Small intestine (tissue), 7 donors: ENCODE measurements at regions not wholly inside any gene's neighbourhood (a gene's known extent, or its start where the extent isn't known, plus 50 kb on each side); places are given as distances from the start of the nearest gene placed in this dataset.

Experiments
- DNase-seq, 2 donors: peaks; one replicate each; pipeline versions ENCODE4 v3.0.0 to v3.0.0-alpha.2; 2013
- FAIRE-seq: peaks from 2 replicates; lab custom pipeline; 2012; peaks lifted over from hg19 to GRCh38; lab: Jason Lieb, UNC
- H3K27ac ChIP-seq, 3 donors: one replicate each; pipeline ENCODE4 v1.5.1; 2013; ENCODE audit warnings: low read length in 2 of 3, mild to moderate bottlenecking in 2 of 3, control low read depth in 1 of 3, inconsistent platforms in 1 of 3, low read depth in 1 of 3, moderate library complexity in 1 of 3
- H3K27me3 ChIP-seq, 3 donors: one replicate each; pipeline ENCODE4 v1.6.1; 2013; ENCODE audit warnings: low read length in 3 of 3, inconsistent platforms in 1 of 3; ENCODE audit not compliant: control insufficient read depth in 3 of 3, insufficient read depth in 3 of 3
- H3K36me3 ChIP-seq, 3 donors: one replicate each; pipeline ENCODE4 v1.6.1; 2013; ENCODE audit warnings: low read length in 3 of 3, inconsistent platforms in 1 of 3, low read depth in 1 of 3, mild to moderate bottlenecking in 1 of 3, moderate library complexity in 1 of 3; ENCODE audit not compliant: control insufficient read depth in 3 of 3, insufficient read depth in 2 of 3
- H3K4me1 ChIP-seq, 3 donors: one replicate each; pipeline ENCODE4 v1.6.1; 2013; ENCODE audit warnings: low read length in 2 of 3, inconsistent platforms in 1 of 3, low read depth in 1 of 3, mild to moderate bottlenecking in 1 of 3, moderate library complexity in 1 of 3; ENCODE audit not compliant: control insufficient read depth in 3 of 3, insufficient read depth in 2 of 3
- H3K4me3 ChIP-seq, 3 donors: one replicate each; pipeline ENCODE4 v1.5.1; 2013; ENCODE audit warnings: low read length in 3 of 3, control low read depth in 1 of 3, inconsistent platforms in 1 of 3, low read depth in 1 of 3, mild to moderate bottlenecking in 1 of 3, moderate library complexity in 1 of 3
- H3K9me3 ChIP-seq, 2 donors: one replicate each; pipeline ENCODE4 v1.6.1; 2013; ENCODE audit warnings: low read depth in 1 of 2, low read length in 1 of 2; ENCODE audit not compliant: control insufficient read depth in 2 of 2, insufficient read depth in 1 of 2
- WGBS, 3 donors: extraction: QIAGEN DNeasy Blood & Tissue Kit; methylation state at CpG; one replicate each; pipeline ENCODE4 v1.1.7; 2013; 5-methylcytosine and 5-hydroxymethylcytosine counted together
- donor health status: healthy with polysubstance abuse.
- donor health status: control.
- donor health status: control.
- donor health status: Bipolar disorder and iron deficiency.
- donor health status: healthy.

DNA sequence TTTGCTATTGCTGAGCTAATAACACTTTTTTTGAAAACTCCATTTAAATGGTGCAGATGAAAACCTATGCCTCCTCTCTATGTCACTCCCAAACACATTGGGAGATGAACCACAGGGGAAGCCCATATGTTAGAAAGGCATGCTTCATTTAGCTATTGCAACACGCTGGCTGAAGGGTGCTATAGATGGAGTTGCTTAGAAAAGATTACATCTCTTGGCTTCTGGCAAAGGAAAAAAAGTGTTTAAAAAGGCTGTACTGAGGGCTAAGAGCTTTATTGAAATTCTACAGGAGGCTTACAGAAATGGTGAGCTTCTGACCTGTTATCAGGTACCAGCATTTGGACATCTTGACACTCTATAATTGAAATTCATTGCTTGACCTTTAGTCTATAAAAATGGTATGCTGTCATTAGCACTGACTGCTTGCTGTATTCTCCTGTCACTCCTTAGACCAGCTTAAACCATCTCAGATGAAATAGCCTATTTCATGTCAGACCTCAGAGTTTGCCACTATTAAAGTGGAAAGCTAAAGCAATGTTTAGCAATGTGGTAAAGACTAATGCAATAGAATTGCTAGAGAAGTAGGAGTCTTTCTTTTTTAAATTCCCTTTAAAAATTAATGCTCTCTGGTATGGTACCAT lies 503.9 kb downstream of the CDH11 start:
- DNase-seq = no peak
- no peaks in the 10 kb centered on the region for H3K27me3 ChIP-seq
- 74 to 86% (median 85%) methylated on average over 1 of the region's 1 CpG for WGBS, 3 donors
- no peaks in the 10 kb centered on the region for H3K4me1 ChIP-seq
- no peaks in the 10 kb centered on the region for H3K9me3 ChIP-seq
- no peak overlapping the region for H3K4me3 ChIP-seq
- FAIRE-seq = no peak
- no peaks in the 10 kb centered on the region for H3K36me3 ChIP-seq
- no peak overlapping the region for H3K27ac ChIP-seq

DNA sequence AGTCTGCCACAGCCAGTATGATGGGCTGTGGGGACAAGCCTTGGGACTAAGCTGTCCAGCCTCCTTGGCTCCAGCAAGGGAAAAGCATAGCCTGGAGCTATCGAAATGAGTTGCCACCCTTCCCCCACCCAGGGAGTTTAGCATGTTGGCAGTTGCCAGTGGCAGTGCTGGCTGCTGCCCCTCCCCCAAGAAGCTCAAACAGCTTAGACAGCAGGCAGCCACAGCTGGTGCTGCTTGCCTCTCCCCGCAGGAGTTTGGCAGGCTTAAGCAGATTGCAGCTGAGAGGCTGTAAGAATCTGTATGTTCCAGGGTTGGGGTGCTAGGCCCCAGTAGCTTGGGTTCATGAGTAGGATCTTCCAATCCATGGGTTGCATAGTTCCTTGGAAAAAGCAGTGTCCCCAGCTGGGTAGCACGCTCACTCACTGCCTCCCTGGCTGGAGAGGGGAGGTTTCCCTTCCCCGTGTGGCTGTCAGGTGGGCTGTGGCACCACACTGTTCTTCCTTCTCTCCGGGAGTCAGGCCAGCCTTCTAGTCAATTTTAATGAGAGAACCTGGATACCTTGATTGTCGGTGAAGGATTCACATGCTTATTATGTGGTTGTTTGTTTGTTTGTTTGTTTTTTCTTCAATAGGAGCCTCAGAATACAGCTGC lies 506.1 kb downstream of the CDH11 start:
- no peaks in the 10 kb centered on the region for H3K27me3 ChIP-seq
- no peak overlapping the region for H3K27ac ChIP-seq
- FAIRE-seq (no peak), DNase-seq (peak in 1 of 2 donors; percentile 3)
- H3K36me3 ChIP-seq = no peaks in the 10 kb centered on the region
- H3K4me1 ChIP-seq = no peaks in the 10 kb centered on the region
- no peaks in the 10 kb centered on the region for H3K9me3 ChIP-seq
- 41 to 49% (median 47%) methylated on average over 6 of the region's 6 CpGs for WGBS, 3 donors
- no peak overlapping the region for H3K4me3 ChIP-seq

DNA sequence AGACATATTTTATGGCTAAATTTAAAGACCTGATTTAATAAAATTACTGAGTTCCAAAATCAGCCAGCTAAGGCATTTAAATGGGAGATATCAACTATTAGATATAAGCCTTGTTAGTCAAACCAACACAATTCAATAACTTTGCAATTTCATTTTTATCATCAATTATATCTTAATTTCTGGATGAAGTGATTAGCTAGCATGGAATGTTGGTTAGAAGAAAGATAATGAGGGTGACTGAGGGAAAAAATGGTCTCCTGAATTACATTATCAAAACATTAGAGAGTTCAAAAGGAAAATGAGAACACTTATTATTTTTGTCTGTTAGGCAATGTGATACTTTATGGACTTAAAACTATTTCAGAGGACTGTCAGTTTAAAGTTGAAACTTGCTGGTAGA lies 525.7 kb downstream of the CDH11 start:
- DNase-seq (no peak), FAIRE-seq (no peak)
- no peaks in the 10 kb centered on the region for H3K4me1 ChIP-seq
- H3K4me3 ChIP-seq = no peak overlapping the region
- no peaks in the 10 kb centered on the region for H3K9me3 ChIP-seq
- no peak overlapping the region for H3K27ac ChIP-seq
- no peaks in the 10 kb centered on the region for H3K27me3 ChIP-seq
- no peaks in the 10 kb centered on the region for H3K36me3 ChIP-seq

DNA sequence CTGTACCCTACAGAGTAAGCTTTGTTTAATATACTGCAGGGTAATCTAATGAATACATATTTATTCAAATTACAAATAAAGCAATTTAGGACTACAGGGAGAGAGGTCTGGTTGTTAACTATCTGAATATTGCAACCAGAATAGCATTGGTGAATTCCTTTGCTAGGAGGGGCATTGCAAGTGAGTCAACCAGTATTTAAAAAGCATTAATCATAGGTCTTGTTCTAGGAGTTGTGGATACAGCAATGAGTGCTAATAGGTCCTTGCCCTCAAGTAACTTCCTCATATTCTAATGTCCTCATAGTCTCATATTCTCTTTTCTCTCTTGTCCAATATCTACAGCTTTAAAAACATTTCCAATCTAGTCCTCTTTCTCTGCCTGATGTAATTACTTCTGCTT lies 531.4 kb downstream of the CDH11 start:
- no peak for FAIRE-seq
- Histone ChIP-seq H3K4me1 (no peaks in the 10 kb centered on the region), H3K36me3 (no peaks in the 10 kb centered on the region), H3K27me3 (no peaks in the 10 kb centered on the region), H3K27ac (no peak overlapping the region), H3K4me3 (no peak overlapping the region), H3K9me3 (no peaks in the 10 kb centered on the region)
- DNase-seq = no peak

DNA sequence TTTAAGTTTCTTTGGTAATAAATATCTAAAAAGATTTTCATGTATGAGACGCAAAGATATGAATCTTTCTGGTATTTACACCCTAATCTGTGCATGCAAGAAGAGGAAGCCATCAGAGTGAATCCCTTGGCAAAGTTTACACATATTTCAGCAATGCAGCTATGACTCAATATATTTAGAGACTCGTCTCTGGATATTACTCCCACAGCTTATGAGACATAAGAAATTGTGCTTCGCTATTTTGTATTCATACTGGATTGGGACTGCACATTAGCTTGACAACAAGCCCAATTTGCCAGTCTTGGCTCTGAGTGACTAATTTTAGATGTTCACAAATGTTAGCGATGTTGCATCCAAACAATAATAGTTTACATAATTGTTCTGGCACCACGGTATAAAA lies 532.0 kb downstream of the CDH11 start:
- 83 to 86% (median 83%) methylated on average over 5 of the region's 5 CpGs for WGBS, 3 donors
- no peaks in the 10 kb centered on the region for H3K9me3 ChIP-seq
- DNase-seq (no peak), FAIRE-seq (no peak)
- no peaks in the 10 kb centered on the region for H3K4me1 ChIP-seq
- H3K36me3 ChIP-seq = no peaks in the 10 kb centered on the region
- no peak overlapping the region for H3K4me3 ChIP-seq
- H3K27me3 ChIP-seq = no peaks in the 10 kb centered on the region
- no peak overlapping the region for H3K27ac ChIP-seq

DNA sequence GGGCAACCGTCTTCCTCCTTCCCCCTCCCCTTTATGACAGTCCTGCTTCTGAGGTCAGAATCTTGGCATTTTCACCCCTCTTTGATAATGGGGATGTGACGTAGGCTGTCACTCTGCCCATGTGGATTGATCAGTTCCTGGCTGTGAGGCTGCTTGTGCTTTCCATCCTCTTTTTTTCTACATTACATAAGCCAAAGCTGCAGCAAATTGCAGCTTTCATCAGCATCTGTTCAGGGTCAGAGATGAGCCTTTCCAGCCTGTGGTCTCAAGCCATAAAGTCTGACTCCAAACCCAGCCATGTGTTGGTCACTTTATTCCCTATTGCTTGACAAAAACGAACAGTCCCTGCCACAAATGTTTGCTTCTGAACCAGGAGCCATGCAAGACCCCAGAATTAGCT lies 535.1 kb downstream of the CDH11 start:
- Histone ChIP-seq H3K27me3 (no peaks in the 10 kb centered on the region), H3K4me1 (no peaks in the 10 kb centered on the region), H3K9me3 (no peaks in the 10 kb centered on the region), H3K36me3 (no peaks in the 10 kb centered on the region), H3K4me3 (no peak overlapping the region), H3K27ac (no peak overlapping the region)
- DNase-seq (peak in 1 of 2 donors; percentile 3), FAIRE-seq (no peak)
- 18 to 29% (median 23%) methylated on average over 3 of the region's 3 CpGs for WGBS, 3 donors

DNA sequence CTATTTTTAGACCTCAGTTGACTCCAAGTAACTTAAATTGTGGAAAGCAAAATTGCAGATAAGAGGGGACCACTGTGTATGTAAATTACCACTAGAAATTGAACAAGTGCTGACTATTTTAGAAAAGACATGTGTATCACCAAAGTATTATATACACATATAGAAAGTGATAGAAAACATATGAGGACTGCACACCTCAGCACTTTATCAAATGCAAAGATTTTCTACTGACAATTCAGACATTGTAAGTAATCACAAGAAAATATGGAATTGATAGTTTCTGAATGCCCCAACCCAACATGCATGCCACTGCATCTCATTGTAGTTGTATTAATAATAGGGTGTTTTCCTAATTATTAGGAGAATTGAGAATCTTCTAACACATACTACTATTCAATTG lies 536.5 kb downstream of the CDH11 start:
- Histone ChIP-seq H3K9me3 (no peaks in the 10 kb centered on the region), H3K36me3 (no peaks in the 10 kb centered on the region), H3K27ac (no peak overlapping the region), H3K4me3 (no peak overlapping the region), H3K4me1 (no peaks in the 10 kb centered on the region), H3K27me3 (no peaks in the 10 kb centered on the region)
- FAIRE-seq (no peak), DNase-seq (no peak)

DNA sequence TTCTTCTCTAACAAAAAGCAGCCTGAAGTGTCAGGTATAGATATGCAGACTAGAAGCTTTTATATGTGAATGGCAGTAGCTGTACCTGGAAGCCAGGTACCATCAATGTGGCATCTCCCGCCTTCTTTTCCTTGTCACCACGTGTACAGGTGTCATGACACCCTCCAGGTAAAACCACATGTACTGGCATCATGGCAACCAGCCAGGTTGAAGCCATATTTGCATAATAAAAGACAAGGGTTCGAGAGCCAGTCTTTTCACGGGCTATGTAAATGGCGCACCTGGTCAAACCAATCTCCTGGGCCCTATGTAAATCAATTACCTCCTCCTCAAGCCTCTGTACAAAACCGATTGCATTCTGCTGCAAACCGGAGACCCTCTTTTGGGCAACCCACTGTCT lies 541.3 kb downstream of the CDH11 start:
- DNase-seq = no peak
- FAIRE-seq = no peak
- Histone ChIP-seq H3K27me3 (no peaks in the 10 kb centered on the region), H3K4me3 (no peak overlapping the region), H3K9me3 (no peaks in the 10 kb centered on the region), H3K27ac (no peak overlapping the region), H3K36me3 (no peaks in the 10 kb centered on the region), H3K4me1 (no peaks in the 10 kb centered on the region)
- WGBS, 3 donors = 69 to 82% (median 72%) methylated on average over 7 of the region's 7 CpGs

DNA sequence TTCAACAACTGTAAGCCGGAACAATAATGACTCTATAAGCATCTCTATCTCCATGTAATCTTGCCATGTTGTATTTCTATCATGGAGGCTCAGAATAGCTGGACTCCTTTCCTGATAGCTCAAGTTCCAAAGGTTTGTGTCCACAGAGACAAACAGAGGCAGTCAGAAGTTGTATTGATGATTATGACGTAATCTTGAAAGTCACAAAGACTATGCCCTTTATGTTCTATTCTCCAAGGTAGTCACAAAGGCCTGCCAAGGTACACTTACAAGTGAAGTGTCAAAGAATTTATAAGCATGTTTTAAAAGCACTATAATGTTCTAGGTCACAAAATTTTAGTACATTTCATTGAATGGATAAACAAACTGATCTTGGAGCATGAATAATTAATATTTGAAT lies 542.2 kb downstream of the CDH11 start:
- FAIRE-seq (no peak), DNase-seq (no peak)
- H3K36me3 ChIP-seq = no peaks in the 10 kb centered on the region
- H3K27ac ChIP-seq = no peak overlapping the region
- no peaks in the 10 kb centered on the region for H3K4me1 ChIP-seq
- H3K4me3 ChIP-seq = no peak overlapping the region
- H3K9me3 ChIP-seq = no peaks in the 10 kb centered on the region
- no peaks in the 10 kb centered on the region for H3K27me3 ChIP-seq
- 59 to 85% (median 63%) methylated on average over 2 of the region's 2 CpGs for WGBS, 3 donors
